ENCODE measurements at regions not wholly inside any gene's neighbourhood (a gene's known extent, or its start where the extent isn't known, plus 50 kb on each side); places are given as distances from the start of the nearest gene placed in this dataset.

DNA sequence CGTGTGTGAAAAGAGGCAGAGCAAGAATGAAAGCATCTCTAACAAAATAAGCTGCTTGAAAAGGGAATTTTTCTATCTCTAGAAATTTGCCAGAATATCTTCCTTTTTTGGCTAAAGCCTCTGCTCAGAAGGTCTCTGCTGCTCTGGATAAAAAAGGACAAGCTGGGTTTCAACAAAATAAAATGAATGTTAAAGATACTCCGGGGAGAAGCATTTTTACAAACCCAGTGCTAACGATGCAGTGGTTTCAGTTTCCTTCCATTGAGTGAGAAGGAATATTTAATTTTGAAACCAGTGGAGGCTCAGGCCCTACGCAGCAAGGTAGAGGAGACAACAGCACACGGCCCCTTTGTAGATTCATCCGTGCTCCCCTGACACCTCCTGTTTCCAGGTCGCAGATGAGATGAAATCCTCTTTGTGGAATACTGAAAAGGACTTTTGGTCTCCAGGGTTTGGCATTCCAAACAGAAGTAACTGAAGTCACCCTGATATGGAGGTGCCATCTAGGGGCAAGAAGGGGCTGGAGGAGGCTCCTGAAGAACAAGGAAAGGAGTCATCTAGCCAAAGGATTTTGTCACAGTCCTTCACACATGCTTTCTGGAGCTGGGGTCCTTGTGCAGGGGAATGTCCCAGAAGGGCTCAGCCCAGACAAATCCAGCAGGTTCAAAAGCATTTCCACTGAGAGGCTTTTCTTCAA is 65.7 kb upstream of the SYT6 start:
- DNase-seq: no peak

DNA sequence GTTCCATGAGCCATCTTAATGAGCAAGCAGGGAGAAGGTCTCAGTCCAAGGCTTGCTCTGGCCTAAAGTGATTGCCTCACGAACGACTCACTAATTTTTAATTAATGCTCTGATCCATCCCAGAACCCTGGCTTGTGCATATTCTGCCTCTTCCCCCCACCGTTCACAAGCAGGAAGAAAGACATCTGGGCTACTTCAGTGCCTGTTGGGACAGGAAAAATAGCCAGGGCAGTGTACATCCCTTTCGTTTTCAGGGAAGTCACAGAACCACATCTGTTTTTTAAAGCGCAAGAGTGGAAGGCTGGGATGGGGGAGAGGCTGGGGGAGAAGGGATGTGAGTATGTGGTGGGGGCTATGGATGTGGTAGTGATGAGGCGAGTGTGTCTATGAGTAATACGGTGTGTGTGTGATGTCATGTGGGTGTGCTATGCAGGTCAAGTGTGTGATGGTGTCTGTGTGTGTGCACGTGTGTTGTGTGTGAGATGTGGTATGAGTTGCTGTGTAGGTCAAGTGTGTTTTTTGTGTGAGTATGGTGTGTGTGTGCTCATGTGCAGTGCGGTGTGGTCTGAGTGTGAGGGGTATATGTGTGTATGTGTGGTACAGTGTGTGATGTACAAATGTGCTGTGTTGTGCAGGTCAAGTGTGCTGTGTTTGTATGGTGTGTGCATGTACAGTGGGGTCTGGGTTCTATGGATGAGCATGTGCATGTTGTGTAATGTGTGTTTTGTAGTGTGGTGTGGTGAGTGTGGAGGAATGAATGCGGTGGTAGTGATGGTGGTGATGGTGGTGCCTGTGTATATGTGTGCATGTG is 64.9 kb upstream of the SYT6 start:
- no peak for DNase-seq

DNA sequence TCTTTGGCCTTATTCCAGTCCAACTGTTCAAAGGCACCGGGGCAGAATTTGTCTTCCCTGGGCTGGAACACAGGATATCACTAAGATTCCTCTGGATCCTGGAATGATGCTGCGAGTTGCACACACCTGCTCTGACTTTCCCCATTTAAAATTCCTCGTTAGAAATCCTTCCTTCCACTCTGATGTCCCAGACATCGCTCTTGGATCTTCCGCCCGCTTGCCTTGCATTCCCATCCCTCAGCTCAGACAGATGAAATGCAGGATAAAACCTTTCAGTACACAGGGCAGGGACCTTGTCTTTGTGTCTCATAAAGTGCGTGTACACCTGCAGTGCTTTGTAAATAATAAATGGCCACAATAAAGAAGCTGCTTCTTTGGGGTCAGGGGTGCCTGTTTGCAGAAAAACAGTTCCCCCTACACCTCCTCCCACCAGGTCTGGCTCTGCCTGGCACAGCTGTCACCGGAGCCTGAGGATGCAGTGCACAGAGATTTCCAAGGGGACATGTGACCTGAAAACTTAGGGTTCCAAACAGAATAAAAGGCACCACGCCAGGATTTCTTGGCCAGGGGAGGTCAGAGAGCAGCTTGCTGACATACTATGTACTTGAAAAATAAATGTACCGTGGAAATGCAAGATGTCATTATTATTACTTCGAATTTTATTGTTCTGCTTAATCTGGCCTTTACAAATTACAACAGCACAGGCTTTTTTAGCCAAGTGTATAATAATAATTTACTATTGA is 62.9 kb upstream of the SYT6 start:
- peak in 1 of 2 experiments; percentile 68 for DNase-seq

- no peak for DNase-seq
Observed at GRCh38 chr1:114215436-114215835, 61.8 kb upstream of the SYT6 start.

- no peak for DNase-seq
Observed at GRCh38 chr1:114214016-114214415, 60.3 kb upstream of the SYT6 start.

GRCh38 chr1:114209971-114210370 is 56.3 kb upstream of the SYT6 start:
- peak; percentile 66 to 82 for DNase-seq

DNA sequence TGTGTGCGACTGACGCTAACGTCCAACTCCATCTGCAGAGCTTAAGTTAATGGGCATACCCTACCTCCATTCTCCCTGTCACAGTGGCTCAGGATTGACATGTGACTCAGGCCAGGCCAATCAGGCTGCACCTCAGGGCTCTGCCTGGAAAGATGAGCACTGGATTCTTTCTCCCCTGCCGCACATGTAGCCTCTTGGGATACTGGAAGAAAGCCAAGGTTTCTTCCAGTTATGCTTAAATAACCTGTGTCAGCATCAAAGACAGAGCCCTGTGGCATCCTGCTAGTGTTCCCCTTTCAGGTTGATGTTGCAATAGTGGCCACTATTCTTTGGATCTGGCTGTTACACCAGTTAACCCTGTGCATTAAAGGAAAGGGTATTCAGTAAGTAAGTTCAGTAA is 55.0 kb upstream of the SYT6 start:
- DNase-seq: no peak

- DNase-seq: no peak
Observed at GRCh38 chr1:114208106-114208505, 54.4 kb upstream of the SYT6 start.

DNA sequence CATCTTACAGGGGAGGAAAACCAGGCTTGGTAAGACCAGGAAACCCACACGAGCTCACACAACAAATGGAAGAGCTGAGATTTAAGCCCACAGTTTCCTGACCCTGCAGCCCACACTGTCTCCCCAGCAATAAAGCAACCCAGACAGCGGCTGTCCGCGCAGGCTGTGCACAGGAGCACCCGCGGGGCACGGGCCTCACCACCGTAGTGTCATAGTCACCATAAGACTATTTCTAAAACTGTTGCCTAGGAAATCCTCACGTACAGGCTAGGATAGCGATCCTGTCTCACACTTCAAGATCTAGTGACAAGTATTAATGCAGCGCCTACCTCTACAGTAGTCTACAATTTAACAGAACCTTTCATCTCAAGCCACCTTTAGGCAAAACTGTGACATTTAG is 54.0 kb upstream of the SYT6 start:
- no peak for DNase-seq

DNA sequence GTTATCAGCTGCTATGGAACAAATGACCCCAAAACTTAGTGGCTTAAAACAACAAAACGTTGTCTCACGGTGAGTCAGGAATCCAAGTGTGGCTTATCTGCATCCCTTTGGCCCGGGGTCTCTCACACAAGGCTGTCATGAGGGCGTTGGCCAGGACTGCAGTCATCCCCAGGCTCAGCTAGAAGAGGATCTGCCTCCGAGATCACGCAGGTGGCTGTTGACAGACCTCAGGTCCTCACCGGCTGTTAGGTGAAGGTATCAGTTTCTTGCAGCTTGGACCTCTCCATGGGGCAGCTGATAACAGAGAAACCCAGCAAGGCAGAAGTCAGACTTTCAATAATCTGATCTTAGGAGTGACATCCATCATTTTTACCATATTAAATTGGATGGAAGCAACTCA is 52.7 kb upstream of the SYT6 start:
- no peak for DNase-seq

- no peak for DNase-seq
Observed at GRCh38 chr1:114203595-114204128, 50.0 kb upstream of the SYT6 start.

All from cerebellar nuclear complex (tissue), 1 donor.